HFFc6 (cell line): ENCODE measurements at regions not wholly inside any gene's neighbourhood (a gene's known extent, or its start where the extent isn't known, plus 50 kb on each side); places are given as distances from the start of the nearest gene placed in this dataset.

Experiments
- DNase-seq: peaks from one replicate; pipeline ENCODE4 v3.0.0-alpha.2; 2018
- H3K27ac Mint-ChIP-seq: 2 replicates; pipeline ENCODE4 v1.8.0; 2020; ENCODE audit warnings: mild to moderate bottlenecking, mixed read lengths
- H3K27me3 Mint-ChIP-seq: 2 replicates; pipeline ENCODE4 v1.8.0; 2021; ENCODE audit warnings: mild to moderate bottlenecking, moderate library complexity, mixed read lengths; ENCODE audit not compliant: insufficient read depth
- H3K36me3 Mint-ChIP-seq: 2 replicates; pipeline ENCODE4 v1.8.0; 2021; ENCODE audit warnings: low read depth, mixed read lengths
- H3K4me1 Mint-ChIP-seq: 2 replicates; pipeline ENCODE4 v1.8.0; 2020; ENCODE audit warnings: low read depth, mixed read lengths
- H3K4me3 Mint-ChIP-seq: 2 replicates; pipeline ENCODE4 v1.8.0; 2020; ENCODE audit warnings: mild to moderate bottlenecking, moderate library complexity, mixed read lengths
- H3K9me3 Mint-ChIP-seq: 2 replicates; pipeline ENCODE4 v1.8.0; 2020; ENCODE audit warnings: mild to moderate bottlenecking, mixed read lengths
- TF ChIP-seq, protein P1 (sequence below): fragments of 200-600 bp; sonication (generic); IDR thresholded peaks from 2 replicates; pipeline ENCODE4 v1.5.0; 2021; ENCODE audit warnings: antibody characterized with exemption, mild to moderate bottlenecking

DNA sequence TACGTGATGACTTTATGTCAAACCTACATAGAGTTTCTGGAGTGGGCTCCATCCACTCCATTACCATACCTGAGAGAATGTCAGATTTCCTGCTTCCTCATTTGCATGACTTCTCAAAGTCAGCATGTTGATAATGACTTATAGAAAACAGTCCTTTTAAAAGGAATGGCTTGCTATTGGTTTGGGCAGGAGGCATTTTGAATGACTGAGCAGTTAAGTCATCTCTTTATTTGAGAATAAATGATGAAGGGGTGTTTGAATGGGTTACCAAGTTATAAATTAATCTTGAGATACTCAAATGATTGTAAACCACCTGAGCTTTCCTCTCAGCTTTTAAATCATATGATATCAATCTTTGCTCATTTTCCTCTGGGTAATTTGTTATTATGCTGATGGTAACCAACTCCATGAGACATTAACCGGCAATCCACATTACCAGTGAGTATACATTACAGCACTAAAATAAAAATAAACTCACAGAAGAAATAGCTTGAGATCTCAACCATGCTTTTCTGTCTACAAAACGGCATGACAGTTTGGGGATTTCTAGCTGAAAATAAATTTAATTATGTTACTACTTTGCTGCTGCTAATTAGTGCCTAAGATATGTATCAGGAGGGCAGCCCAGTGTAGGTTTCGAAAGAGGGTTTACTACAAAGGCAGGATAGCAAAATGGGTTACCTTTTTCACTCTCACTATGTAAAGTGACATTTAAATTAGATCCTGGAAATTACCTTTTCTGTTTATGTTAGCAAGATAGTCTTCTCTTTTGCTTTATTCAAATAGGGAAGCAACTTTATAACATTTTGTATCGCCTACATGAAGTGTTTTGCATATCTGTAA, 78.8 kb downstream of the RPS12 start:
- TF ChIP-seq, protein P1, sequence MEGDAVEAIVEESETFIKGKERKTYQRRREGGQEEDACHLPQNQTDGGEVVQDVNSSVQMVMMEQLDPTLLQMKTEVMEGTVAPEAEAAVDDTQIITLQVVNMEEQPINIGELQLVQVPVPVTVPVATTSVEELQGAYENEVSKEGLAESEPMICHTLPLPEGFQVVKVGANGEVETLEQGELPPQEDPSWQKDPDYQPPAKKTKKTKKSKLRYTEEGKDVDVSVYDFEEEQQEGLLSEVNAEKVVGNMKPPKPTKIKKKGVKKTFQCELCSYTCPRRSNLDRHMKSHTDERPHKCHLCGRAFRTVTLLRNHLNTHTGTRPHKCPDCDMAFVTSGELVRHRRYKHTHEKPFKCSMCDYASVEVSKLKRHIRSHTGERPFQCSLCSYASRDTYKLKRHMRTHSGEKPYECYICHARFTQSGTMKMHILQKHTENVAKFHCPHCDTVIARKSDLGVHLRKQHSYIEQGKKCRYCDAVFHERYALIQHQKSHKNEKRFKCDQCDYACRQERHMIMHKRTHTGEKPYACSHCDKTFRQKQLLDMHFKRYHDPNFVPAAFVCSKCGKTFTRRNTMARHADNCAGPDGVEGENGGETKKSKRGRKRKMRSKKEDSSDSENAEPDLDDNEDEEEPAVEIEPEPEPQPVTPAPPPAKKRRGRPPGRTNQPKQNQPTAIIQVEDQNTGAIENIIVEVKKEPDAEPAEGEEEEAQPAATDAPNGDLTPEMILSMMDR: no peak
- Mint-ChIP-seq H3K4me3 (no peak overlapping the region), H3K27ac (no peak overlapping the region), H3K9me3 (no peaks in the 10 kb centered on the region), H3K36me3 (no peaks in the 10 kb centered on the region), H3K4me1 (no peaks in the 10 kb centered on the region), H3K27me3 (no peaks in the 10 kb centered on the region)
- no peak for DNase-seq

DNA sequence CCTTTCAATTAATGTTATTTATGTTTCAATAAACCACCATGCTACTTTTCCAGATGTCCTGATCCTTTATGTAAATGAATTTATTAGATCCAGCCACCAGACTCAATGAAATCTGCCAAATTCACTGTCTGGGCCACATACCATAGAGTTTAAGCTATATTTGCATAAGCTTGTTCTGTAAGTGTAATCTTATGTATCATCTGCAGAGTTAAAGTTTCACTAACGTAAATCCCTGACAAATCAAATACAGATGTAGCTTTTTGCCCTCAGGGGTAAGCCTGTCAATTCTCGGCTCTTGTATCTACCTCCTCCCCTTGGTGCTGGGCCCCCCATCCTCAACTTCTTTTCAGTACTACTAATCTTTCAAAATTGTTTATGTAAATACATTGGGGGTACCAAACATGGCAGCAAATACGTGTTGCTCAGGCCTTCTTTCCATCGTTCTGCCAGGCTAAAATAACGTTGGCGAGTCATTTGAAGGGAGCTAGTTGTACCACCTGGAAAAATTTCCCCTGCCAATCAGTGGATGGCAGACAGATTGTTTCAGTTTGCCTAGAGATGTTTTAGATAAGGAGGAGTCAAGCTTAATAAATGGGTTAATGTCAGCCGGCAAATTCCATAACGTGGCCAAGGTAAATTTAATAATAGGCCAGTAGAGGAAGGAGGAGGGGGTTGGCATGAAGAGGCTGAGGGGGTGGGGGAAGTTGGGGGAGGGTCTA, 79.6 kb downstream of the RPS12 start:
- no peaks in the 10 kb centered on the region for H3K4me1 Mint-ChIP-seq
- no peaks in the 10 kb centered on the region for H3K27me3 Mint-ChIP-seq
- H3K4me3 Mint-ChIP-seq: no peak overlapping the region
- TF ChIP-seq, protein P1: no peak
- DNase-seq: no peak
- H3K36me3 Mint-ChIP-seq: no peaks in the 10 kb centered on the region
- H3K27ac Mint-ChIP-seq: no peak overlapping the region
- no peaks in the 10 kb centered on the region for H3K9me3 Mint-ChIP-seq

DNA sequence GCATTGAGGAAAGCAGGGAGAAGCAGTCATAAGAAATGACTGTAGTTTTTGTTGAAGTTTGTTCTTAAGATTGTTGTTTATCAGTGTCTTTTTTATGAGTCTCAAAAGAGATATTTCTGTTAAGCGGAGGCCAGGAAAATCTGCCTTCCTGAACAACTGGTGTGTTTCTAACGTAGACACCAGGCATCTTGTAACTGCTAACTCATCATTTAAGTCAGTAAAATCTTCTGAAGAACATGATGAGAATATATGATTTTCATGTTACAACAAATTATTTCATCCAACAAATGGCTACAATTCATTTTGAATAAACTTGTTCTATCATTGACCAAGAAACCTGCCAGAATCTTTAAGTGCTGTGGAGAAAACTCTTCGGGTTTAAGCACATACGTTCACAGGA, 84.0 kb downstream of the RPS12 start:
- TF ChIP-seq, protein P1: no peak
- no peaks in the 10 kb centered on the region for H3K9me3 Mint-ChIP-seq
- no peak overlapping the region for H3K27ac Mint-ChIP-seq
- no peaks in the 10 kb centered on the region for H3K27me3 Mint-ChIP-seq
- H3K4me3 Mint-ChIP-seq: no peak overlapping the region
- no peak for DNase-seq
- no peaks in the 10 kb centered on the region for H3K36me3 Mint-ChIP-seq
- no peaks in the 10 kb centered on the region for H3K4me1 Mint-ChIP-seq

DNA sequence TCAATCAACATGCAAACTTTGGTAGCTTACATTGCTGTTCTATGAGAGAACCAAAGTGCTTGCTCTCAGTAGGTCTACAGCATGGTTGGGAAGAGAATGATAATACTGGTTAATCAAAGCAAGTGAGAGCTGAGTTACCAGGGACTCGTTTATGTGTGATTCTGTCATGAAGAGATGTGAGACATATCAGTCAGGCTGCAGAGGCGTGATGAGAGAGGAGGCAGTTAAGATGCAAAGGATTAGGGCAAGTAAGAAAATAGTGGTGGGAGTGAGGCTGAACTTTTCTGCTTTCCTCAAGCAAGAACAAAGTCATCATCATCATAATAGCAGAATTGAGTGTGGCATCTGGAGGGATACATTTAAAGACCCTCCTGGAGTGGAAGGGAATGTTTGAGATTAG, 86.5 kb downstream of the RPS12 start:
- TF ChIP-seq, protein P1: no peak
- Mint-ChIP-seq H3K4me1 (no peaks in the 10 kb centered on the region), H3K4me3 (no peak overlapping the region), H3K36me3 (no peaks in the 10 kb centered on the region), H3K9me3 (no peaks in the 10 kb centered on the region), H3K27me3 (peaks cover 2% of the 10 kb centered on the region), H3K27ac (no peak overlapping the region)
- DNase-seq: no peak

DNA sequence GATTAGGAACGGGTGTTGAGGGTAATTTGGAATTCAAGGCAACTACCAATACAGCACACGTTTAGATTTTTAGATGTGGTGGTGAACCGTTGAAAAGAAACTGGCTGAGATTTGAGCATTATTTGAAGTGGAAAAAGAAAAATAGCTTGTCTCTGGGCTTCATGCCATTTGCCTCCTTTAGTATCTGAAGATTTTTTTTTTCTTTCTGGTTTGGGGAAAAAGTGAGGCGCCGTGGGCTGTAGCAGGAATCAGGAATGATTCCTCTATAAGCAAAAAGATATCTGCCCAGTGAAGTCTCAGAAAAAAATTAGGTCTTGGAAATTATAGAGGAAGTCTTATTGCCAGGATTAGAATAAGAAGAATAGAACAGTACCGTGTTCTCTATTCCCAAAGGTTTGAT, 88.5 kb downstream of the RPS12 start:
- H3K36me3 Mint-ChIP-seq: no peaks in the 10 kb centered on the region
- no peak overlapping the region for H3K27ac Mint-ChIP-seq

More for the DNA sequence above, 88.5 kb downstream of the RPS12 start:
- no peak overlapping the region for H3K4me3 Mint-ChIP-seq
- TF ChIP-seq, protein P1: no peak
- no peak for DNase-seq
- H3K9me3 Mint-ChIP-seq: no peaks in the 10 kb centered on the region
- peaks cover 2% of the 10 kb centered on the region for H3K27me3 Mint-ChIP-seq
- 0 out of 2 replicates have a peak, but pooled peaks cover 3% of the 10 kb centered on the region for H3K4me1 Mint-ChIP-seq
